ENCODE measurements at regions not wholly inside any gene's neighbourhood (a gene's known extent, or its start where the extent isn't known, plus 50 kb on each side); places are given as distances from the start of the nearest gene placed in this dataset.
"Not testable (repeated sequence)": the region's sequence is repeated elsewhere in the genome, so short reads cannot be mapped to it uniquely, and the experiment has no call there.

DNA sequence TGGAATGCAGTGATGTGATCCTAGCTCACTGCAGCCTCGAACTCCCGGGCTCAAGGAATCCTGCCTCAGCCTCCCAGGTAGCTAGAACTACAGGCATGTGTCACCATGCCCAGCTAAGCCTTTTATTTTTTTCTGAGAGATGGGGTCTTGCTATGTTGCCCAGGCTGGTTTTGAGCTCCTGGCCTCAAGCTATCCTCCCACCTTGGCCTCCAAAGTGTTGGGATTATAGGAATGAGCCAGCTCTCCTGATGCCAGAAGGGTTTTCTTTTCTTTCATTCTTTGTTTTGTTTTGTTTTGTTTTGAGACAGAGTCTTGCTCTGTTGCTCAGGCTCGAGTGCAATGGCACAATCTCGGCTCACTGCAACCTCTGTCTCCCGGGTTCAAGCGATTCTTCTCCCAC is 68.6 kb upstream of the WNT4 start:
- not testable (repeated sequence) for H3K4me1 ChIP-seq (replicated peaks); H3K27ac ChIP-seq; H3K9me3 ChIP-seq (replicated peaks); DNase-seq (ENCODE audit: low read depth in 1 of 2, low spot score in 2 of 2); H3K4me3 ChIP-seq; H3K36me3 ChIP-seq
- H3K27me3 ChIP-seq (replicated peaks), result peaks cover 77% of the 10 kb centered on the region

DNA sequence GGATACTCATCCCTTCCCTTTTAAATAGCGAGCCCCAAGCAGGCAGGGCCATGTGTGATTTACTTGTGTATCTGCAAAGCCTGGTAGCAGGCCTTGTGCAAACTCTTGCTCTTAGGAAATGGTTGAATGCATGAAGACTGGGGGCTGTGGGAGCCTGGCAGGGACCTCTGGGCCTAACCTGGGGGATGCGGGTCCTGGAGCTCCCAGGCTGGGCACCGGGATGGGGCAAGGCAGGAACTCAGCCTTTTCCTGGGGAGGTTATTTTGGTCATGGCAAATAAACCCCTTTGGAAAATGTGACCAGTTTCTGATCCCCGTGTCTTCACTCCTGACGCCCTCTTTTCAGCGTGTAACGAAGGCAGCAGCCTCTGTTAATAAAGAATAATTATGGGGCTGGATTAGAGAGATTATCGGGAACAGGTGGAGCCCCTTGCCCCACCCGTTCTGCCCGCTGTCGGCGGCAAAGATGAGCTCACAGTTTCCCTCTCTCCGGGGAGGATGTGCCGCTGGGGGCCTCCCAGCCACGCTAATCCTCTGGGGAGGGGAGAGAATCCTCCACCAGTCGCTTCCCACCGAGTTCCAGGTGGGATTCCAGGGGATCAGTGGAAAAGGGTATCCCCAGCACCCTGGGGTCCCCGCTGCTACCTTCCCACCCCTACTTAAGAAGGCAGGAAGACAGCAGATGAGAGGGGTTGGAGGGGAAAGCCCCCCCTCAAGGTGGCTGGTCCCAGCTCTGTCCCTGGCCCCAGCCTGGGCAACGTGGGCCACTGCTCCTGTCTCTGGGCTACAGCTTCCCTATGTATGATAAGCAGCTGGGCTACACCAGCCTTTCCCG is 69.7 kb upstream of the WNT4 start:
- Histone ChIP-seq H3K4me1 (replicated peaks) (no peaks in the 10 kb centered on the region), H3K27me3 (replicated peaks) (peaks cover 77% of the 10 kb centered on the region)
- DNase-seq (ENCODE audit: low read depth in 1 of 2, low spot score in 2 of 2), result no peak

DNA sequence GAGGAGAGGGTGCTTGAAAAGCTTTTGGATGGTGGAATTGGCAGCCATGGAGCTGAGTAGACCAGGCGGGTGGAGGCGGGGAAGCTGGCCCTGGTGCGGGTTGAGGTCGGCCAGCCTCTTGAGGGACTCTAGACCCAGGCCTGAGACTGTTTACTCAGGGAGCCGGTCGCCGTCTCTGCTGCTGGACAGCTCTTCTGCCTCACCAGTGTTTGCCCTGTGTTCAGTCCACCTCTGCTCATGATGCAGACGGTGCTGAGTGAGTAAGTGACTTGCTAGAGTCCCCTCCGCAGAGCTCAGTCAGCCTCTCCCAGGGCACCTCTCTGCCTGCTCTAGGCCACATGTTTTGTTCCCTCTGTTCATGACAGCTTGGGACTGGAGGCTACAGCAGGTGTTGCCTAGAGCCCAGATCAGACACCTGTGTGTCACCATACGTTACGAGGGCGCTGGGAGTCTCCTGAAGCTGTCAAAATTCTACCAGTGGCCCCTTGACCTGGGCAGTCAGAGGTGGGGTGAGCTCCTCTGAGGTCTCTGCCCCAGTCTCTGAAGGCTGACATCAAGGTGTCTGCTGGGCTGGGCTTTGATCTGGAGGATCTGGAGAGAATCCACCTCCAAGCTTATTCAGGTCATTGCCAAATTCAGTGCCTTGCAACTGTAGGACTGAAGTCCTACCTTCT is 73.5 kb upstream of the WNT4 start:
- no peak for DNase-seq (ENCODE audit: low read depth in 1 of 2, low spot score in 2 of 2)

More for the DNA sequence above, 69.7 kb upstream of the WNT4 start:
- H3K9me3 ChIP-seq (replicated peaks), result no peaks in the 10 kb centered on the region
- no peak overlapping the region for H3K27ac ChIP-seq
- H3K4me3 ChIP-seq, result no peak overlapping the region
- no peaks in the 10 kb centered on the region for H3K36me3 ChIP-seq

DNA sequence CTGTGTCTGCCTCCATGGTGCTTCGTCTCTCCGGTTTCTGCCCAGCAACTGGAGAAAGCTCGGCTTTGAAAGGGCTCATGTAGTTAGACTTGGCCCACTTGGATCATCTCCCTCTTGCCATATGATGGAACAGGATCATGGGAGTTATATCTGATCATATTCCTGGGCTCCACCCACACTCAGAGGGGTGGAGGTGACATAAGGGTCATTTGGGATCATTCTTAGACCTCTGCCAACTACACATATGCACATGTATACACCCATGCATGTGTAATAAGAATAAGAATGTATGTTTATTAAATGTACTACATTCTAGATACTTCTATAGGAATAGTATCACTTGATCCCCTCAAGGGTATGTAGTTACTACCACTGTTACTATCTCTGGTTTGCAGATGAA is 74.1 kb upstream of the WNT4 start:
- Histone ChIP-seq H3K4me1 (replicated peaks) (no peaks in the 10 kb centered on the region), H3K9me3 (replicated peaks) (no peaks in the 10 kb centered on the region), H3K4me3 (no peak overlapping the region), H3K27ac (no peak overlapping the region), H3K36me3 (no peaks in the 10 kb centered on the region), H3K27me3 (replicated peaks) (peaks cover 68% of the 10 kb centered on the region)
- no peak for DNase-seq (ENCODE audit: low read depth in 1 of 2, low spot score in 2 of 2)

More for the DNA sequence above, 73.5 kb upstream of the WNT4 start:
- peaks cover 66% of the 10 kb centered on the region for H3K27me3 ChIP-seq (replicated peaks)
- no peaks in the 10 kb centered on the region for H3K4me1 ChIP-seq (replicated peaks)
- no peaks in the 10 kb centered on the region for H3K9me3 ChIP-seq (replicated peaks)
- no peaks in the 10 kb centered on the region for H3K36me3 ChIP-seq
- H3K4me3 ChIP-seq, result no peak overlapping the region
- H3K27ac ChIP-seq, result no peak overlapping the region

DNA sequence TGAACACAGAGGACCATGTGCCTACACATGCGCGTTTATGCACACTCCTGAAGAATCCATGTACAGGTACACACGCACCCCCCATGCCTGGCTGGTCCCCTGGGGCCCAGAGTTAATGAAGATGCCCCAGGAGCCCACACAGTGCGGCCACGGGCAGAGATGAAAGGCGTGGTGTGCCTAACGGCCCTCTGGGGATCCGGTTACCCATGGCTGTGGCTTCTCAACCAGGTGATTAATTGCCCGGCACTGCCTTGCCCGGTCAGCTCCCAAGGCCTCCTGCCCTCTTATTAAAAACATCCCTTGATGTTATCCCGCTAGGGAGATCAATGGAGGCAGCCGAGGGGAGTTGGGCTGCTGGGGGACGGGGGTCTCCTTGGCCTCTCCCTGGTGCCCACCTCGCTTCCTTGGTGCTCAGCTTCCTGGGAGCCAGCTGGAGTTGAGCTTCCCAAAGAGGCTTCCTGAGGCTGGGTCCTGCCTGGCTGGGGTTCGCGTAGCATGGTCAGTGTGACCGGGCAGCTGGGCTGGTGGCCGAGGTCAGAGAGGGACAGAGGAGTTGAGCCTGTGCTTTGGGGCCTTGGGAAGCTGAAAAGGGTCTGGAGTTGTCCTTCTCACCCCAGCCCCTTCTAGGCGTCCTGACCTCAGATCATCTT is 75.0 kb upstream of the WNT4 start:
- H3K27me3 ChIP-seq (replicated peaks), result peaks cover 58% of the 10 kb centered on the region
- no peak overlapping the region for H3K27ac ChIP-seq
- no peak overlapping the region for H3K4me3 ChIP-seq
- no peaks in the 10 kb centered on the region for H3K36me3 ChIP-seq
- no peak for DNase-seq (ENCODE audit: low read depth in 1 of 2, low spot score in 2 of 2)
- H3K4me1 ChIP-seq (replicated peaks), result no peaks in the 10 kb centered on the region
- no peaks in the 10 kb centered on the region for H3K9me3 ChIP-seq (replicated peaks)

DNA sequence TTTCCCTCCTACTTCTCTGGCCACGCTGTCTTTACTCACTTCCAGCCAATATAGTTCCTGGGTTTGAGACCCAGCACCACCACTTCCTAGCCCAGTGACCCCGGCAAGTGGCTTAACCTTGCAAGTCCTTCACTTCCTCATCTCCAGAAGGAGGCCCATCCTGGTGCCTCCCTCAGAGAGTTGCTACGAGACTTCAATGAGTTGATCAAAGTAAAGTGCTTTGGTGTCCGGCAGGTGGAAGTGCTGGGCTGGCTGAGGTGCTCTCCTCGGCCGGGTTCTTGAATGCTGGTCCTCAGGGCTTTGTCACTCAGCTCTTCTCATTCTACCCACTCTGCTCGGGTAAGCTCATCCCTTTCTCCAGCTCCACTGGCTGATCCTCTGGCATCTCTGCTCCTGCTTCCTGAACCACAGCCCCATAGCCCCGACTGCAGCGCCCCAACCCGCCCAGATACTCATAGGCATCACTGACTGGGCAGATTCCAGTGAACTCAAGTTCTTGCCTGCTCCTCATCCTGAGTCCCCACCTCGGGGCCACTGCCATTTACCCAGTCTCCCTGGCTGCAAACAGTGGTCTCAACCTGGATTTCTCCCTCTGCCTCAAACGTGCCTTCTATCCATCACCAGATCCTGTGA is 75.8 kb upstream of the WNT4 start:
- Histone ChIP-seq H3K27me3 (replicated peaks) (peaks cover 50% of the 10 kb centered on the region), H3K27ac (no peak overlapping the region)
- DNase-seq (ENCODE audit: low read depth in 1 of 2, low spot score in 2 of 2), result no peak

DNA sequence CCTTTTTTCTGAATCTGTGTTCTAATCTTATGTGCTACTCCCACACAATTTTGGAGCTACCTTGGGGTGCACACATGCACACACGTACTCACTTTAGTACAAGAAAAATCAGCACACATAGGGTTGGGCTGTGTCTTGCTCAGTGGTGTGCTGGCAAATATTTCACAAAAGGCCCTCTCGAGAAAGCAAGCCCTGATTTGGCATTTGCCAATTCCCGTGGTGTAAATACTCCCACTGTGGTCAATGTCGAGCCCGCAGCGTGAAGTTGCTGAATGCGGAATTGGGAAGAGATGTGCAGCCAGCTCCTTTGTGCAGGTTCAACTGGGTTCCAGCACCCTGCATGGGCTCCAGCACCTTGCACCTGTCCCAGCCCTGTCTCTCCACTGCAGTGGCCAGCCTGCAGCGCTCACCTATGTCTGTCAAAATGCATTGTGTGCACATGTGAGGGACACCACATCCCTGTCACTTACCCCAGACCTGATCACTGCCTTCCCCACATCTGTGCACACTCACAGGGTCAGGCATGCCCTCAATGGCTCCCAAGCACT is 78.4 kb upstream of the WNT4 start:
- Histone ChIP-seq H3K27me3 (replicated peaks) (peaks cover 30% of the 10 kb centered on the region), H3K4me1 (replicated peaks) (no peaks in the 10 kb centered on the region), H3K9me3 (replicated peaks) (no peaks in the 10 kb centered on the region), H3K36me3 (no peaks in the 10 kb centered on the region), H3K4me3 (no peak overlapping the region), H3K27ac (no peak overlapping the region)
- no peak for DNase-seq (ENCODE audit: low read depth in 1 of 2, low spot score in 2 of 2)

More for the DNA sequence above, 75.8 kb upstream of the WNT4 start:
- Histone ChIP-seq H3K36me3 (no peaks in the 10 kb centered on the region), H3K4me1 (replicated peaks) (no peaks in the 10 kb centered on the region), H3K9me3 (replicated peaks) (no peaks in the 10 kb centered on the region), H3K4me3 (no peak overlapping the region)

DNA sequence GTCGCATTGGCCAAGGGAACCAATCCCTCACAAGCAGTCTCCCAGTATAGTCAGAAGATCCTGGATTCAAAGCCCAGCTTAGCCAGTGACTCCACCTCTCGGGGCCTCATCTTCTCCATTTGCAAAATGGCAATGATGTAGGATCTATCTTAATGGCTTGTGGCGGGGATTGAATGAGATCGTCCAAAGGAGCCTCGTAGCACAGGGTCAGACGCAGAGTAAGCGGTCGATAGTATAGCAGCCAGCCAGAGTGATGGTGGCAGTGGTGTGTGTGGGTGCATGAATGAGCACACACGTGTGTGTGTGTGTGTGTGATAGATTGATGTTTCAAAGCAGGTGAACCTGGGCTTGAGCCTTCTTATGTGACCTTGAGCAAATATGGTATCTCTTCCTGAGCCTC is 79.8 kb upstream of the WNT4 start:
- Histone ChIP-seq H3K27ac (no peak overlapping the region), H3K4me1 (replicated peaks) (no peaks in the 10 kb centered on the region), H3K9me3 (replicated peaks) (no peaks in the 10 kb centered on the region), H3K27me3 (replicated peaks) (peaks cover 16% of the 10 kb centered on the region), H3K4me3 (no peak overlapping the region), H3K36me3 (no peaks in the 10 kb centered on the region)
- DNase-seq (ENCODE audit: low read depth in 1 of 2, low spot score in 2 of 2), result no peak

DNA sequence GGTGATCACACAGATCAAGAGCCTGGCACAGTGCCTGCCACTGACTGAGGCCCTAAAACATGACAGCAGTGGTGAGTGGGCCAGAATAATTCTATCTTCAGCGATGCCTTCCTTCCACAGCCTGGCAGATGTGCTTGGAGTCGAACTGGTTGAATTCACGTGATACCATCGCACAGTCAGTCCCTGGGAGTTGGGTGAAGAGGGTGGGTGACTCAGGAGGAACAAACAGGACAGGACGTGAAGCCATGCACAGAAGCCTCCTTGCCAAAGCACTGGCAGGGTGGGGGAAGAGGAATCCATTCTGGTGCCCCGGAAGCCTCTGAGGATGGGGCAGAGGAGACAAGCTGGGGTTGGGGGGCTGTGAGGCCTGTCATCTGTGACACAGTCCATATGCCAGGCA is 80.3 kb upstream of the WNT4 start:
- Histone ChIP-seq H3K27ac (no peak overlapping the region), H3K36me3 (no peaks in the 10 kb centered on the region), H3K27me3 (replicated peaks) (peaks cover 15% of the 10 kb centered on the region), H3K4me3 (no peak overlapping the region), H3K9me3 (replicated peaks) (no peaks in the 10 kb centered on the region), H3K4me1 (replicated peaks) (no peaks in the 10 kb centered on the region)
- no peak for DNase-seq (ENCODE audit: low read depth in 1 of 2, low spot score in 2 of 2)

DNA sequence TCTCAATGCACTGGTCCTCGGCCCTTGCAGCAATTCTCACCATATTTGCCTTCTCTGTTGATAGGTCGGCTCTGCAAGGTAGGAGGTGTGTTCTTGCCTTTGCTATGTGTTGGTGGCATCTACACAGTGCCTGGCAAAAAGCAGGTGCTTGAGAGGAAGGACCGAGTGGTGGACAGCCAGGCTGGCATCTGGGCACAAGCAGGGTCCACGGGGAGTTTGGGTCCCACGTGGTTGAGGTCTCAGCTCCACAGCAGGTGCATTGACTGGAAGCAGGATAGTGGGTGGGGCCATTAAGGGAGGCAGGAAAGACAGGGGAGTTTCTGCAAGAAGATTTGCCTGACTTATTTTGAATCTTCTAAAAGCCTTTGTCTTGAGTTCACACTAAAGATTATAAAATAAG is 81.2 kb upstream of the WNT4 start:
- Histone ChIP-seq H3K9me3 (replicated peaks) (no peaks in the 10 kb centered on the region), H3K36me3 (no peaks in the 10 kb centered on the region), H3K27me3 (replicated peaks) (peaks cover 11% of the 10 kb centered on the region), H3K4me3 (no peak overlapping the region), H3K4me1 (replicated peaks) (peaks cover 1% of the 10 kb centered on the region; the same call in 1 of the 2 replicates), H3K27ac (no peak overlapping the region)
- DNase-seq (ENCODE audit: low read depth in 1 of 2, low spot score in 2 of 2), result no peak

DNA sequence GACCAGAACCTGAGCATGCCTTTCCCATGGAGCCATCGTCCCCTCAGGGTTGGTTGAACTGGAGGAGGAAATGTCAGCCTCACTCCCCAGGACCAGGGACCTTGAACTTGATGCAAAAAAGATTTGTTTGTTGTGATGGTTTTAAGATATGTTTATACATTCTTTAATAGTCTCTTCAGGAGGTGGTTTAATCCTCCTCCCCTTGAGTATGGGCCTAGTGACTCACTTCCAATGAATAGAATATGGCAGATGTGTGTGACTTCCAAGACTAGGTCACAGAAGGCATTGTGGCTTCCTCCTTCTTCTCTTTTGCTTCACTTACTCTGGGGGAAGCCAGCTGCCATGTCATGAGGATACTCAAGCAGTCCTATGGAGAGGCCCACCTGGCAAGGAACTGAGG is 81.7 kb upstream of the WNT4 start:
- Histone ChIP-seq H3K27ac (no peak overlapping the region), H3K9me3 (replicated peaks) (no peaks in the 10 kb centered on the region), H3K27me3 (replicated peaks) (peaks cover 11% of the 10 kb centered on the region), H3K36me3 (no peaks in the 10 kb centered on the region), H3K4me3 (no peak overlapping the region), H3K4me1 (replicated peaks) (peaks cover 5% of the 10 kb centered on the region; the same call in 1 of the 2 replicates)
- no peak for DNase-seq (ENCODE audit: low read depth in 1 of 2, low spot score in 2 of 2)

DNA sequence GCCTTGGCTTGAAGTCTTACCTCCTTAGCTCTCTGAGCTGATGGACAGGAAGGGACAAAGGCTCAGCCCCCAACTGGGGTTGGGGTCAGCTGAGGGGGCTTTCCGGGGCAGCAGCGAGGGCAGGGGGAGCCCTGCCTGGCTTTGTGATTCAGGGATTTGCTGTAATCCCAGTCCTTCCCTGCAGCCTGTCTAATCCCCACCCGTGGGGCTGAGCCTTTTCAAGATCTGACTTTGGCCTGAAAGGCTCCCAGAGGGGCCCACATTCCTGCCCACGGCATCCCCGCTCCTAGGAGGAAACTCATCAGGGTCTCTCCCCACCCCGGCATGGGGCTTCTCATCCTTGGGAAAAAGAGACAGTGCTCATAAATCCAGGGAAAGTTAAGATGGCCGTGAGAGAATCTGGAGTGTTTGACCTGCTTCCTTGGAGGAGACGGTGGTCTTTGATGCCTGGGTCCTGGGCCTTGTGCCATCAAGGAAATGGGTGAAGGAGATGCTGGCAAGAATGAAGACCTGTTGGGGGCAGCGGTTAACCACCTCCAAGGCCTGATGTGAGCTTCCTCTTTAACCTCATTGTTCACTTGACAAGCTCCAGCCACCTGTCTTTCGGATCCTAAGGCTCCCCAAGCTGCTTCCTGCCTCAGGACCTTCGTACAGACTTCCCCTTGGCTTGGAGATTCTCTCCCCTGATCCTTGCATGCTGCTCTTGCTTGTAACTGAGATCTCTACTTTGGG is 83.1 kb upstream of the WNT4 start:
- no peak for DNase-seq (ENCODE audit: low read depth in 1 of 2, low spot score in 2 of 2)
- H3K27ac ChIP-seq, result no peak overlapping the region
- H3K9me3 ChIP-seq (replicated peaks), result no peaks in the 10 kb centered on the region
- peaks cover 9% of the 10 kb centered on the region; the same call in 1 of the 2 replicates for H3K4me1 ChIP-seq (replicated peaks)
- no peaks in the 10 kb centered on the region for H3K36me3 ChIP-seq
- H3K27me3 ChIP-seq (replicated peaks), result peaks cover 5% of the 10 kb centered on the region
- H3K4me3 ChIP-seq, result no peak overlapping the region

DNA sequence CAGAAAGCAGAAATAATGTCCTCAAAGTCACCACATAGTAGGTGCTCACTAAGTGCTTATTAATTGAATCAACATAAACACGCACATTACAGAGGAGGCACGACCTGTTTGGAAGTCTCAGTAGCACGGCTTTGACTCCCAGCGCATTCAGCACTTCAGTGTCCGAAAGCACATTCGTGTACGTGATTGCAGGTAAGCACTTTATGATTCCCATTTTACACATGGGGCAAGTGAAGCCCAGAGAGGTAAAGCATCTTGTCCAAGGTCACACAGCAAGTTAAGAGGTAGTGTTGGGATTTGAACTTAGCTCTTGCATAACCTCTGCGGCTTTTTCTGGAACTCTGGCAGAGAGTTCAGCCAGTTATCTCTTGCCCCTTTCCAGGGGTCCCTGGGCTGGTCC is 85.2 kb upstream of the WNT4 start:
- H3K27me3 ChIP-seq (replicated peaks), result no peaks in the 10 kb centered on the region
- H3K36me3 ChIP-seq, result no peaks in the 10 kb centered on the region
- DNase-seq (ENCODE audit: low read depth in 1 of 2, low spot score in 2 of 2), result no peak
- H3K27ac ChIP-seq, result no peak overlapping the region
- H3K4me3 ChIP-seq, result no peak overlapping the region
- peaks cover 9% of the 10 kb centered on the region; the same call in 1 of the 2 replicates for H3K4me1 ChIP-seq (replicated peaks)
- H3K9me3 ChIP-seq (replicated peaks), result no peaks in the 10 kb centered on the region
